HG03565 (cell line): ENCODE measurements at regions not wholly inside any gene's neighbourhood (a gene's known extent, or its start where the extent isn't known, plus 50 kb on each side); places are given as distances from the start of the nearest gene placed in this dataset.
A peak's percentile ranks its signal among the peaks of the same experiment; 100 is the strongest.

ENCODE experiments used
- ATAC-seq: cut with Tn5 transposase; IDR thresholded peaks from one replicate; pipeline ENCODE4 v1.9.1; 2021; ENCODE audit warnings: mild to moderate bottlenecking, moderate library complexity; ENCODE audit not compliant: unreplicated experiment

DNA sequence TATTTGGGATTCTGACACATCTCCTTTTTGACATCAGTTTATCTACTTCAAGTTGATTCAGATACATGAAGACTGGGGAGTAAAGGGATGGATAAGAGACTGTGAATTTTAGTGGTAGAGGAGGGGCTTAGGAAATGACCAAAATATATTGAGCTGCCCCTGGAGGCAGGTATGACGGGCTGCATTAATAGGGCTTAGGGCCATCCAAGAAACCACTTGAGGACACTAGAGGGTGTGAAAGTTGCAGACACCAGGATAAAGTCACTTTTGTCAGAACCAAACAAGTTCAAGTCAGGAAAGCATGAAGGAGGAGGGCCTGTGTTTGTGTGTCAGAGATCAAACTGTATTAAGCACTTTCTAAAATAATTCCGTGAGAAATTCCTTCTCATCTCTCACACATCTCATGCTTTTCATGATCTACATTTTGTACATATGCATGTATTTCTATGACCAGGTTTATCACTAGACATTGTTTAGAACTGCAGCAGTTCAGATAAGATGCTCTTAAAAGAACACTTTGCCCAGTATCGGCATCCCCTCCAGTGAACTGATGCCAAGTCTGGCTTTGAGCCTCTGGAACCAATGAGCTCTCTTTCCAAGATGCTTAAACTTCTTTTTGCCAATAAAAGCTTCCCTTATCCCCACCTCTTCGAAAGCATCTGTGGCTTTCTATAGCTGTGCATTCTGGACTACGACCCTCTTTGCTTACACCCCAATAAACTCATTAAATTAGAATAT is 136.9 kb downstream of the SLC38A1 start:
- no peak for ATAC-seq

DNA sequence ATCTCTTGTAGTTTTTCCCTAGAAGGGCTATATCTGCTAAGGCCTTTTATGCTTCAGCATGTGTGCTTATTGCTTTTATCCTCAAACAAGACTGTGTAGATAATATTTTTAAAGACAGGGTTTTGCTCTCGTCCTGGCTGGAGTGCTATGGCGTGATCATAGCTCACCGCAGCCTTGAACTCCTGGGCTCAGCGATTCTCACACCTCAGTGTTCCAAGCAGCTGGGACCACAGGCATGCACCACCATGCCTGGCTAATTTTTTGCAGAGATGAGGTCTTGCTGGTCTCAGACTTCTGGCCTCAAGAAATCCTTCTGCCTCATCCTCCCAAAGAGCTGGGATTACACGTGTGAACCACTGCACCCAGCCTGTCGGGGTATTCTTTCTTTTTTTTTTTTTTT is 137.3 kb upstream of the SCAF11 start:
- ATAC-seq = no peak

DNA sequence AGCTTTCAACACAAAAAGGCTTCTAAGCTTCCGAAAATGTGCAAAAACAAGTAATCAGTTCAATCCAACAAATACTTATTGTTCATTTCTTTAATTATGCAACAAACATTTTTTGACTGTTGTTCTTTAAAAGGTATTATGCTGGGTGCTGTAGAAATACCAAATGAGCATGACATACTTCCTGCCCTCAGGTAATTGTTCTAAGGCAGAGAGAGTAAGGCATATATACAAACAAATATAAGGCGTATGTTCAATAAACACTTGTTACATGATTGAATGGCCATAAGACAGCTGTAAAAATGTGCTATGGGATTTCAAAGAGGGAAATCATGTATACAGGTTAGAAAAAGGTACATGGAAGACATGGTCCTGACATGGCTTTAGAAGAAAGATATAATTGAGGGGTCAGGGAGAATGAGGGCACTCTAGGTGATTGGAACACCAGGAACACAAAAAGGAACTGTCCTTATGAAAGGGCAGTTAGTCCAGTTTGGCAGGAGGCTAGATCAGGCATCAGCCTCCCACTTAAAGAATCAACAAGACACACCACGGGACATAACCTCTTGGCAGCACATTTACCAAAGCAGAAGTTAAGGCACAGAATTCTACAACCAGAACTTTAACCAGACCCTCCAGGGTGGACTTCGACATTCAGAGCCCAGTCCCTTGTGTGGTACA is 135.8 kb upstream of the SCAF11 start:
- ATAC-seq = no peak

- ATAC-seq = peak; percentile 86
Observed at GRCh38 chr12:46124848-46125619, 134.7 kb upstream of the SCAF11 start.

DNA sequence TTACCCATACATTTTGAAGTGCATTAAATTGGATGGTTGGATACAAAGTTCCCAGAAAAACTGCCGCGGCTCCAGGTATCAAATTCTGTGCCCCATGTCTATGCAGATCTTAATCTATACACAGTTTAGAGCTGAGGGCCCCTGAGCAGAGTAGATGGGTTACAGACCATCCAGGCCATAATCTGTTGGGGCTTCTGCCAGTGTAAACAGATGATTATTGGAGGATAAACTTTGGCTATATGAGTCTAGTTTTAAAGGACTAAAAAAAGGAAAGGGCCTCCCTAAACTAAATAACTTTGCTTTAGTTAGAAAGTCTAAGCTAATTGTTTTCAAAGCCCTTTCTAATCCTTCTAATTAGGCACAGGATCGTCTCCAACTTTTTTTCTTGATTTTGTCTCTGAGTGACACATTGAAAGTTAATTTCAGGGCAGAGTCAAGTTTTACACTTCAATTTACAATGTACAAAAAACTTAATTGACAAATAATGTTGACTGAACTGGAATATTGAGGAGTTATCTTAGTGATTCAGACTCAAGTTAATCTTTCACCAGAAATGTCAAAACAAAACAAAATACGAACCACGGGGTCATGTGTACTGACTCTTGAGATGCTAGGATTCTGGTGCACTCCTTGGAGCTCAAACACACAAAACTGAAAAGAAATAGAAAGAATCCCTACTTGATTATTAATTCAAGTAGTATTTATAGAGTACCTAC is 133.9 kb upstream of the SCAF11 start:
- no peak for ATAC-seq

DNA sequence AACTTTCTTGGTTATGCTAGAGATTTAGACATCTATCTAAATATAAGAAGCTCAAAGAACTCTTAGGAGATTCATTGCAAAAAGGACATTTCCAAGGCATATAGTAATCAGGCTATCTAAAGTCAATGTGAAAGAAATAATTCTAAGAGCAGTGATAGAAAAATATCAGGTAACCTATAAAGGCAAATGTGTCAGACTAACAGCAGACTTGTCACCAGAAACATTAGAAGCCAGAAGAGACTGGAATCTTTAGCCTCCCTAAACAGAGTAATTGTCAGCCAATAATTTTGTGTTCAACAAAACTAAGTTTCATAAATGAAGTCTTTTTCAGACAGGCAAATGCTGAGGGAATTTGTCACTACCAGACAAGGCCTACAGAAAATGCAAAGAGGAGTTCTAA is 122.0 kb upstream of the SCAF11 start:
- ATAC-seq = no peak

GRCh38 chr12:46111715-46112114 is 121.3 kb upstream of the SCAF11 start:
- no peak for ATAC-seq

- ATAC-seq = no peak
Observed at GRCh38 chr12:46110928-46111699, 120.7 kb upstream of the SCAF11 start.

GRCh38 chr12:46110223-46110611 is 119.8 kb upstream of the SCAF11 start:
- no peak for ATAC-seq

DNA sequence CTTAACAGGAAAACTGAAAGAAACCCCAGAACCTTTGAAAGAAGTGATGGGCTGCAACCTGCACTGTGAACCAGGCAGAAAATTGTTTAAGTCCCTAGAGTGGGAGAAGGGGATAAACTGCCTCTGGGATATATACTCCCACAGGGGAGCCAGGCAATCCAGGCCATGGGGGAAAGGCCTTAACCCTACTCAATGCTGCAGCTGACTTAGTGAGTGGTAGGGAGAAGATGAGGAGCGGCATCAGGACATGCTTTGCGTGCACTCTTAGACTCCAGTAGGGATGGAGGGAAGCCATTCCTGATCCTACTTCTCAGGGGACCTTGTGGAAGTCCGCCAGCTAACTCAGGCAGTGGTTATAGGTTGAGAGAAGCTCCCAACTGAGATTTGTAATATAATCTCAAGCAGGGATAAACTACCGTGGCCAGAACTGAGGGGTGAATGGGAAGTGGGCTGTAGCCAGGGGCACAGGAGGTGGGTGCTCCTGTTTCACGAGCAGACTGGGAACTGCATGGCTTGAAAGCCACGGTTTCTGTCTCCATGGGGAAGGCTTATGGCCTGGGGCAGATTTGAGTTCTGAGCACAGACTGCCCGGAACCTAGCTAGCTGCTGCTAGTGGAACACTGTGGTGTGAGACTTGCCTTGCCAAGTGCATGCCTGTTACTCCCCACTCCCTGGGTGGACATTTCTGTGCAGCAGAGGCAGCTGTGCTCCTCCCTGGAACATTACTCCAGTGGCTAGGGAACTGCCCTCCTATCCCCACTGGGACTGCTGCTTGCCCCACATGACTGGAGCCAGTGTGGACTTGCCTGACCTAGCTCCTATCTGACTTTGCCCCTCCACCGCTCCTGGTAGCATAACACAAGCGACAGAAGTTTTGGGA is 119.2 kb upstream of the SCAF11 start:
- ATAC-seq = no peak

GRCh38 chr12:46108721-46109120 is 118.3 kb upstream of the SCAF11 start:
- ATAC-seq = peak; percentile 80

GRCh38 chr12:46107591-46107990 is 117.2 kb upstream of the SCAF11 start:
- no peak for ATAC-seq

- no peak for ATAC-seq
Observed at GRCh38 chr12:46105735-46106134, 115.4 kb upstream of the SCAF11 start.

DNA sequence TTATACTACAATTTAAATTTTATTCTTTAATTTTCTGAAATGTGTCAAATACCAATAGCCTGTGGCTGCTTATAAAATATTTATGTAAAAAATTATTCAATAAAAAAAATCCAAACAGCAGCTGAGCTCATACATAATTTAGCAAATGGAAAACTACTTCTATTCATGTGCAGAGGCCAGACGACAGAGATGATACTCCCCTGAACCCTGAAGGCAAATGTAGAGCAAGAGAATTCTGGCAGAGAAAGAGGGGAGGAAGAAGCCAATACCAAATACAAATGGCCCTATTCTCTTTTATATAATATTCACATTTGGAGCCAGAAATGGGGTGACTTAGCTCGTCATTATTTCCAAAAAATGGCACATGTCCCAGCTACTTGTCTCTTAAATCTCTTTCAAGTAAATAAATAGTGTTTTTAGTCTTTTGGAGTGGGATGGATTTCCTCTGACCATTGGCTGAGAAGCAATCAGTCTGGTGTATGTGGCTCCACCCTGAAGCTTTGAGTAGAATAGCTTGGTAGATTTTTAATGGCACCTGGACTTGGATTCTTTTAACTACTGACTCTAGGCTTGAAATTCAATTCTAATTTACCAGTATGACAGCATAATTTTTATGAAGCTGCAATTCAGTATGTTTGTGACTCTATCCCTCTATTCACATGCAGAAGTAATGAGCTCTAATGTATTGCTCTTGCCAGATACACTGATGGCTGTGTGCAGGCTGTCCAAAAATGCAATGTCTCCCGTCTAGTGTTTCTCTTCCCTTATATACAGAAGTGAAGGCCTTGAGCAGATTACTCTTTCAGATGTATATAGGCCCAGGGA is 113.4 kb upstream of the SCAF11 start:
- ATAC-seq = no peak

- no peak for ATAC-seq
Observed at GRCh38 chr12:46101485-46101869, 111.1 kb upstream of the SCAF11 start.

DNA sequence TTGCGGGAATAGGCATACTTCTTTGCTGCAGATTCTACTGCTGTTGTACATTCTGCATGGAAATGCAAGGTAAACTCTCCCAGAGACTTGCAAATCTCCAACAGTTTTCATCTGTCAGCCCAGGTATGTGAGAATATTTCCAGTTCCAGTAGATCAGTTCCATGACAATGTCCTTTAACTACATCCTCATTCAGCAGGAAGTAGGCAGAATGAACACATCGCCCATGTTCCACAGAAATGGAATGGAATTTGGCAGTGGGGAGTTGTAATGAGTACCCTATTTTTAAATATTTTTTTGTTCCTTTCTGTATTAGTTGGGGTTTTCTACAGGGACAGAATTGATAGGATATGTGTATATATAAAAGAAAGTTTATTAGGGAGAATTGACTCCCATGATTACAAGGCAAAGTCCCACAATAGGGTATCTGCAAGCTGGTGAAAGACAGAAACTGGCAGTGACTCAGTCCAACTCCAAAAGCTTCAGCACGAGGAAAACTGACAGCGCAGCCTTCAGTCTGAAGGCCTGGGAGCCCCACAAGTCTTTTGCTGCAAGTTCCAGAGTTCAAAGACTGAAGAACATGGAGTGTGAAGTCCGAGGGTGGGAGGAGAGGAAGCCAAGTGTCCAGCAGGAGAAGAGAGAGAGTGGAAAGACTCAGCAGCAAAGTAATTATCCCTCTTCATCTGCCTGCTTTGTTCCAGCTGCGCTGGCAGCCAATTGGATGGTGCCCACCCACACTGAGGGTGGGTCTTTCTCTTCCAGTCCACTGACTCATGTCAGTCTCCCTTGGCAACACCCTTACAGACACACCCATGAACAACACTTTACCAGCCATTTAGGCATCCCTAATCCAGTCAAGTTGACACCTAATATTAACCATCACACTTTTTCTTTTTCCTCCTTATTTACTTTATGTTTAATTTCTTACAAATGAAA is 110.4 kb upstream of the SCAF11 start:
- no peak for ATAC-seq

DNA sequence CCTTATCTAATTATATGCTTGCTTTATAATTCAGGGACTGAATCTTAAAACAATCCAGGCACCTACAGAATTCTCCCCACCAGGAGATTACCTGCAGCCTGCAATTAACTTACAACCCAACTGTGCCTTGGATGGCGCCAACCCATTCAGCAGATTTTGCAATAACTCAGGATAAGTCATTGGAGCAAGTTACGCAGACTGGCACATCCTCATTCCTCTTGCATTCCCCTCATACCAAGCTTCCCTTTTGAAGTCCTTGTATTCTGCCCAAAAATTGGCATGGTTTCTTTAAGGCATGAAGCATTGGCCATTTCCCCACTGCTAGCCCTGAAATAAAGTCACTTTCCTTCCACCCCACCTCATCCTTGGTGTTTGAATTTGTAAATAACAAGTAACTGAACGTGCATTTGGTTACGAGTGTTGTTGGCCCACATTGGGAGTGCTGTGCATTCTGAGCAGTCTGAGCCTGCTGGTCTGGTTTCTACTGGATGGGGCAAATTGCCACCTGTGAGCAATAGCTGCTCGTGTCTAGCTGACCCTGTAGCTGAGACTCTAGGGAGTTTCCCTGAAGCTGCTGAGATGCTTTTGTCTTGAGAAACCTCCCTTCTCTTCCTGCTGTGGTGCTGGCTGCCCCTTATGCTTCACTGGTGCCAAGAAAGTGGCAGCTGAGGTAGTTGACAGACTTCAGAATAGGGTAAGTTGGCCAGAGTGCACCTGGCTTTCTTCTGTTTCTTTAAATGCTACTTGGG is 99.2 kb upstream of the SCAF11 start:
- no peak for ATAC-seq
